Left lung (tissue), 4 donors: ENCODE measurements at regions not wholly inside any gene's neighbourhood (a gene's known extent, or its start where the extent isn't known, plus 50 kb on each side); places are given as distances from the start of the nearest gene placed in this dataset.

Experiments used
- ATAC-seq: fragments of 200-7000 bp; cut with Tn5 transposase; one replicate; pipeline ENCODE4 v1.9.1; 2020; ENCODE audit warnings: moderate library complexity
- DNase-seq, 4 donors: peaks; one replicate each; pipeline ENCODE4 v3.0.0-alpha.2; 2013 to 2020
- H3K27ac ChIP-seq, 2 donors: fragments of 200-600 bp; sonication (generic) in 1 of 2; one replicate each; pipeline versions ENCODE4 v1.5.0 to v1.8.0; 2020 to 2021
- H3K27me3 ChIP-seq, 2 donors: fragments of 200-600 bp; sonication (generic) in 1 of 2; one replicate each; pipeline versions ENCODE4 v1.5.0 to v1.8.0; 2020 to 2021
- H3K36me3 ChIP-seq, 2 donors: fragments of 200-600 bp; sonication (generic) in 1 of 2; one replicate each; pipeline versions ENCODE4 v1.5.0 to v1.8.0; 2020 to 2021
- H3K4me1 ChIP-seq, 2 donors: fragments of 200-600 bp; one replicate each; pipeline ENCODE4 v1.8.0; 2021
- H3K4me3 ChIP-seq, 2 donors: fragments of 200-600 bp; sonication (generic) in 1 of 2; one replicate each; pipeline versions ENCODE4 v1.5.0 to v1.8.0; 2020 to 2021; ENCODE audit warnings: mild to moderate bottlenecking in 1 of 2
- H3K9me3 ChIP-seq, 2 donors: fragments of 200-600 bp; sonication (generic) in 1 of 2; one replicate each; pipeline versions ENCODE4 v1.5.0 to v1.8.0; 2020 to 2021
- CTCF ChIP-seq, 2 donors: fragments of 200-600 bp; sonication (generic) in 1 of 2; IDR thresholded peaks; one replicate each; pipeline versions ENCODE4 v1.5.0 to v1.8.0; 2021; ENCODE audit warnings: antibody characterized with exemption in 2 of 2
- intact Hi-C, 2 donors: fragments of 100-400 bp; cut with DNase I; formaldehyde crosslinking; loops; one replicate each; pipeline versions ENCODE4 v1.11.2 to v1.14.2; 2022
- donor health status: DM: no; HTN: yes; CAD: no.
- donor health status: DM: no; HTN: no; CAD: no.

- DNase-seq (peak in 1 of 4 donors; percentile 22), ATAC-seq (no peak)
- H3K4me1 ChIP-seq = no peaks in the 10 kb centered on the region
- H3K4me3 ChIP-seq = no peak overlapping the region
- no peaks in the 10 kb centered on the region for H3K36me3 ChIP-seq
- no peak overlapping the region for H3K27ac ChIP-seq
- no peaks in the 10 kb centered on the region for H3K27me3 ChIP-seq
- TF ChIP-seq CTCF (IDR thresholded peaks at IDR 0.05) = no peak
- H3K9me3 ChIP-seq = no peaks in the 10 kb centered on the region
- intact Hi-C loops = no loop called here
Measured at GRCh38 chr5:120910629-120911028, 446.5 kb downstream of the PRR16 start.

GRCh38 chr5:120913396-120913795 lies 449.3 kb downstream of the PRR16 start:
- no peaks in the 10 kb centered on the region for H3K36me3 ChIP-seq
- intact Hi-C loops = no loop called here
- DNase-seq (no peak), ATAC-seq (no peak)
- H3K4me1 ChIP-seq = no peaks in the 10 kb centered on the region
- no peak overlapping the region for H3K4me3 ChIP-seq
- H3K9me3 ChIP-seq = no peaks in the 10 kb centered on the region
- H3K27ac ChIP-seq = no peak overlapping the region
- TF ChIP-seq CTCF (IDR thresholded peaks at IDR 0.05) = no peak
- H3K27me3 ChIP-seq = no peaks in the 10 kb centered on the region

- no peaks in the 10 kb centered on the region for H3K9me3 ChIP-seq
- no peaks in the 10 kb centered on the region for H3K27me3 ChIP-seq
- no peak for TF ChIP-seq CTCF (IDR thresholded peaks at IDR 0.05)
- DNase-seq (no peak), ATAC-seq (no peak)
- H3K36me3 ChIP-seq = no peaks in the 10 kb centered on the region
- intact Hi-C loops = no loop called here
- no peak overlapping the region for H3K27ac ChIP-seq
- H3K4me1 ChIP-seq = no peaks in the 10 kb centered on the region
- H3K4me3 ChIP-seq = no peak overlapping the region
Measured at GRCh38 chr5:120917214-120917758, 453.2 kb downstream of the PRR16 start.

- no peaks in the 10 kb centered on the region for H3K4me1 ChIP-seq
- intact Hi-C loops = no loop called here
- H3K27ac ChIP-seq = no peak overlapping the region
- no peak for DNase-seq
- H3K4me3 ChIP-seq = no peak overlapping the region
- H3K27me3 ChIP-seq = no peaks in the 10 kb centered on the region
- no peak for TF ChIP-seq CTCF (IDR thresholded peaks at IDR 0.05)
- H3K9me3 ChIP-seq = no peaks in the 10 kb centered on the region
- H3K36me3 ChIP-seq = no peaks in the 10 kb centered on the region
- no peak for ATAC-seq
Measured at GRCh38 chr5:120919017-120919416, 454.9 kb downstream of the PRR16 start.

GRCh38 chr5:120923026-120923425 lies 458.9 kb downstream of the PRR16 start:
- Histone ChIP-seq H3K36me3 (no peaks in the 10 kb centered on the region), H3K27me3 (no peaks in the 10 kb centered on the region), H3K27ac (no peak overlapping the region), H3K4me3 (no peak overlapping the region), H3K9me3 (no peaks in the 10 kb centered on the region), H3K4me1 (no peaks in the 10 kb centered on the region)
- DNase-seq (no peak), ATAC-seq (no peak)
- intact Hi-C loops = no loop called here
- no peak for TF ChIP-seq CTCF (IDR thresholded peaks at IDR 0.05)
